ENCODE measurements at regions not wholly inside any gene's neighbourhood (a gene's known extent, or its start where the extent isn't known, plus 50 kb on each side); places are given as distances from the start of the nearest gene placed in this dataset.

- no peak for TF ChIP-seq POLR2A (IDR thresholded peaks at IDR 0.05)
- TF ChIP-seq, protein P1, sequence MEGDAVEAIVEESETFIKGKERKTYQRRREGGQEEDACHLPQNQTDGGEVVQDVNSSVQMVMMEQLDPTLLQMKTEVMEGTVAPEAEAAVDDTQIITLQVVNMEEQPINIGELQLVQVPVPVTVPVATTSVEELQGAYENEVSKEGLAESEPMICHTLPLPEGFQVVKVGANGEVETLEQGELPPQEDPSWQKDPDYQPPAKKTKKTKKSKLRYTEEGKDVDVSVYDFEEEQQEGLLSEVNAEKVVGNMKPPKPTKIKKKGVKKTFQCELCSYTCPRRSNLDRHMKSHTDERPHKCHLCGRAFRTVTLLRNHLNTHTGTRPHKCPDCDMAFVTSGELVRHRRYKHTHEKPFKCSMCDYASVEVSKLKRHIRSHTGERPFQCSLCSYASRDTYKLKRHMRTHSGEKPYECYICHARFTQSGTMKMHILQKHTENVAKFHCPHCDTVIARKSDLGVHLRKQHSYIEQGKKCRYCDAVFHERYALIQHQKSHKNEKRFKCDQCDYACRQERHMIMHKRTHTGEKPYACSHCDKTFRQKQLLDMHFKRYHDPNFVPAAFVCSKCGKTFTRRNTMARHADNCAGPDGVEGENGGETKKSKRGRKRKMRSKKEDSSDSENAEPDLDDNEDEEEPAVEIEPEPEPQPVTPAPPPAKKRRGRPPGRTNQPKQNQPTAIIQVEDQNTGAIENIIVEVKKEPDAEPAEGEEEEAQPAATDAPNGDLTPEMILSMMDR (IDR thresholded peaks at IDR 0.05 in 4 of 5, conservative IDR thresholded peaks at IDR 0.05 in 1 of 5) = no peak
- in situ Hi-C loops (cut with MboI; ENCODE audit: low sequenced_read_pairs in 4 of 4) = no loop called here
- Histone ChIP-seq H3K4me1 (peaks cover 0 to 3% of the 10 kb centered on the region in 2 donors), H3K27ac (no peak overlapping the region), H3K9me3 (no peaks in the 10 kb centered on the region), H3K27me3 (no peaks in the 10 kb centered on the region), H3K36me3 (no peaks in the 10 kb centered on the region), H3K4me3 (no peak overlapping the region)
- intact Hi-C loops (cut with DNase I; ENCODE audit: low total_unique reads) = no loop called here
- no peak for DNase-seq
- ATAC-seq = no peak
Measured at GRCh38 chr10:78511324-78512204, 477.9 kb downstream of the RPS24 start.

DNA sequence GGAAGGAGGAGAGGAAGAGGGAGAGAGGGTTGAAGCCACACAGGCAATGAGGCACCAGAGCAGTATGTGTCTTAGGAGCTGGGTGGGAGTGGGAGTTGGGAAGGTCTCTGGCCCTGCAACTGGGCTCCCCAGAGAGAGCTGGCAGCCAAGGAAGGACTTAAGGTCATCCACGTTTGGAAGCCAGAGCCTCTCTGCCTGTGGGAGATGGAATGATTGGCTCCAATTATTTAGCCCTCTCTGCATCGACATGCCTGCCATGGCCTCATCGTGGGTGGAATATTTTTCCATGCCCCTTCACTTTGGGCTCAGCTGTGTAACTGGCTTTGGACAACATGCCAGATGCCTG is 478.5 kb downstream of the RPS24 start:
- peaks cover 0 to 3% of the 10 kb centered on the region in 2 donors for H3K4me1 ChIP-seq
- TF ChIP-seq, protein P1 (IDR thresholded peaks at IDR 0.05 in 4 of 5, conservative IDR thresholded peaks at IDR 0.05 in 1 of 5) = no peak
- TF ChIP-seq POLR2A (IDR thresholded peaks at IDR 0.05) = no peak
- H3K27ac ChIP-seq = no peak overlapping the region

GRCh38 chr10:78513330-78513729 is 479.7 kb downstream of the RPS24 start:
- no peak overlapping the region for H3K27ac ChIP-seq
- TF ChIP-seq POLR2A (IDR thresholded peaks at IDR 0.05) = no peak
- TF ChIP-seq, protein P1 (IDR thresholded peaks at IDR 0.05 in 4 of 5, conservative IDR thresholded peaks at IDR 0.05 in 1 of 5) = no peak
- H3K4me3 ChIP-seq = no peak overlapping the region
- no peaks in the 10 kb centered on the region for H3K9me3 ChIP-seq
- intact Hi-C loops (cut with DNase I; ENCODE audit: low total_unique reads) = no loop called here
- in situ Hi-C loops (cut with MboI; ENCODE audit: low sequenced_read_pairs in 4 of 4) = no loop called here
- DNase-seq = no peak
- H3K4me1 ChIP-seq = peaks cover 0 to 3% of the 10 kb centered on the region in 2 donors
- H3K27me3 ChIP-seq = no peaks in the 10 kb centered on the region
- no peak for ATAC-seq
- H3K36me3 ChIP-seq = no peaks in the 10 kb centered on the region

More for the DNA sequence above, 478.5 kb downstream of the RPS24 start:
- DNase-seq = no peak
- intact Hi-C loops (cut with DNase I; ENCODE audit: low total_unique reads) = no loop called here
- ATAC-seq = no peak
- in situ Hi-C loops (cut with MboI; ENCODE audit: low sequenced_read_pairs in 4 of 4) = no loop called here
- Histone ChIP-seq H3K4me3 (no peak overlapping the region), H3K9me3 (no peaks in the 10 kb centered on the region), H3K36me3 (no peaks in the 10 kb centered on the region), H3K27me3 (no peaks in the 10 kb centered on the region)

DNA sequence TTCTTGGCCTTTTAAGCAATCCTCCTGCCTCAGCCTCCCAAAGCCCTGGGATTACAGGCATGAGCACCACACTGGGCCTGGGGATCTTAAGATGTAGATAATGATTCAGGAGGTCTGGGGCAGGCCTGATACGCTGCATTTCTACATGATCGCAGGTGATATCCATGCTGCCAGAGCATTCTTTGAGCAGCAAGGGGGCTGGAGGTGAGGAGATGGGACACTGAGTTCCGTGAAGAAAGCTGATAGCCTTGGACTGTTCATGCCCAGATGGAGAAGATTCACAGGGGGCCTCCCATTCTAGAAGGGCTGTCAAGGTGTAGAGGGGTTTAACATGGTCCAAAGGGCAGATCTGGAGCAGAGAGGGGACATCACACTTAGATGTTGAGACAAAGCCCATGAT is 480.3 kb downstream of the RPS24 start:
- Histone ChIP-seq H3K4me1 (peaks cover 0 to 3% of the 10 kb centered on the region in 2 donors), H3K27me3 (no peaks in the 10 kb centered on the region), H3K36me3 (no peaks in the 10 kb centered on the region), H3K4me3 (no peak overlapping the region), H3K9me3 (no peaks in the 10 kb centered on the region), H3K27ac (no peak overlapping the region)
- intact Hi-C loops (cut with DNase I; ENCODE audit: low total_unique reads) (no loop called here), in situ Hi-C loops (cut with MboI; ENCODE audit: low sequenced_read_pairs in 4 of 4) (no loop called here)
- no peak for ATAC-seq
- no peak for DNase-seq
- TF ChIP-seq, protein P1 (IDR thresholded peaks at IDR 0.05 in 4 of 5, conservative IDR thresholded peaks at IDR 0.05 in 1 of 5) = no peak
- no peak for TF ChIP-seq POLR2A (IDR thresholded peaks at IDR 0.05)

Data from gastrocnemius medialis (tissue), 4 donors.